GM13977 (cell line): ENCODE measurements at regions not wholly inside any gene's neighbourhood (a gene's known extent, or its start where the extent isn't known, plus 50 kb on each side); places are given as distances from the start of the nearest gene placed in this dataset.

ENCODE experiments used
- DNase-seq: peaks from one replicate; pipeline ENCODE4 v3.0.0; 2012; ENCODE audit warnings: low spot score
- in situ Hi-C: fragments of 300-500 bp; cut with MboI; formaldehyde crosslinking; loops from one replicate; pipeline ENCODE4 v1.12.0; 2022; ENCODE audit warnings: low sequenced_read_pairs, low pct_unique_long_range_greater_than_20kb, mixed read lengths, inconsistent platforms; ENCODE audit not compliant: unreplicated experiment
- TF ChIP-seq, protein P1 (sequence below): IDR thresholded peaks from 2 replicates; pipeline ENCODE4 v1.5.1; 2012; ENCODE audit warnings: mild to moderate bottlenecking, control low read depth; ENCODE audit not compliant: insufficient read depth; ENCODE audit errors: extremely low read depth, missing control alignments

DNA sequence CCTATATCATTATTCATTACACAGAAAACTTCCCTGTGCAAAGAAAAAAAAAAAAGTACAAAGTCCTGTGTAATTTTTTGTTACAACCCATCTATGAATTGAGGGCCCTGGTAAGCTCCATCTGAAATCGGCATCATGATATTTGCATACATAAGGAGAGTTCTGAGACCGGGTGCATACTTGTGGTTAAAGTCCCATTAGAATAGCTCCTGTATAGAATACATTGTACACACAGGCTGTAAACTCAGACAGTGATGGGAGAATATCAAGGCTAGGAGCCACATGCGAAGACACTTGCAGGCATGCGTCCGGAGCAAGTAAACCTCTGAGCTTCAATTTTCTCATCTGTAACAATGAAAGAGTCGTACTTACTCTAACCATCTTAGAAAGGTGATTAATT, 353.2 kb downstream of the ETS1 start:
- in situ Hi-C loops, result no loop called here
- TF ChIP-seq, protein P1, sequence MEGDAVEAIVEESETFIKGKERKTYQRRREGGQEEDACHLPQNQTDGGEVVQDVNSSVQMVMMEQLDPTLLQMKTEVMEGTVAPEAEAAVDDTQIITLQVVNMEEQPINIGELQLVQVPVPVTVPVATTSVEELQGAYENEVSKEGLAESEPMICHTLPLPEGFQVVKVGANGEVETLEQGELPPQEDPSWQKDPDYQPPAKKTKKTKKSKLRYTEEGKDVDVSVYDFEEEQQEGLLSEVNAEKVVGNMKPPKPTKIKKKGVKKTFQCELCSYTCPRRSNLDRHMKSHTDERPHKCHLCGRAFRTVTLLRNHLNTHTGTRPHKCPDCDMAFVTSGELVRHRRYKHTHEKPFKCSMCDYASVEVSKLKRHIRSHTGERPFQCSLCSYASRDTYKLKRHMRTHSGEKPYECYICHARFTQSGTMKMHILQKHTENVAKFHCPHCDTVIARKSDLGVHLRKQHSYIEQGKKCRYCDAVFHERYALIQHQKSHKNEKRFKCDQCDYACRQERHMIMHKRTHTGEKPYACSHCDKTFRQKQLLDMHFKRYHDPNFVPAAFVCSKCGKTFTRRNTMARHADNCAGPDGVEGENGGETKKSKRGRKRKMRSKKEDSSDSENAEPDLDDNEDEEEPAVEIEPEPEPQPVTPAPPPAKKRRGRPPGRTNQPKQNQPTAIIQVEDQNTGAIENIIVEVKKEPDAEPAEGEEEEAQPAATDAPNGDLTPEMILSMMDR, result no peak
- DNase-seq, result no peak

DNA sequence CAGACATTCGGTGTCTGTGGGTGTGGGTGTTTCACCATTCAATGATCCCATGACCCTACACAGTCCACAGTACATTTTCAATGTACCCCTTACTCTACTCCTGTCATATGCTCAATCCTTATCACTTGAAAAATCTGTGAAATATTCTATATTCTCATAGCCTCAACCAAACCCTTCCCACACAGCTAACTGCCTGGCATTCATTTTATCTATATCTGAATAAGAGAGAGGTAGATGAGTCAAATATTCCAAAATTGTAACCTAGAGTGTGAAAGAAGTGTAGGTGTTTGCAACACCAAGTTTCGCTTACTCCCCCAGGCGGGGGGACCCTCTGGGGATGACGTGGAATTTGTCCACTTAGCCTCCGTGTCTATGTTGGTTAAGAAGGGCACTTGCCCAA, 354.8 kb downstream of the ETS1 start:
- TF ChIP-seq, protein P1, result no peak
- in situ Hi-C loops, result no loop called here
- DNase-seq, result no peak

DNA sequence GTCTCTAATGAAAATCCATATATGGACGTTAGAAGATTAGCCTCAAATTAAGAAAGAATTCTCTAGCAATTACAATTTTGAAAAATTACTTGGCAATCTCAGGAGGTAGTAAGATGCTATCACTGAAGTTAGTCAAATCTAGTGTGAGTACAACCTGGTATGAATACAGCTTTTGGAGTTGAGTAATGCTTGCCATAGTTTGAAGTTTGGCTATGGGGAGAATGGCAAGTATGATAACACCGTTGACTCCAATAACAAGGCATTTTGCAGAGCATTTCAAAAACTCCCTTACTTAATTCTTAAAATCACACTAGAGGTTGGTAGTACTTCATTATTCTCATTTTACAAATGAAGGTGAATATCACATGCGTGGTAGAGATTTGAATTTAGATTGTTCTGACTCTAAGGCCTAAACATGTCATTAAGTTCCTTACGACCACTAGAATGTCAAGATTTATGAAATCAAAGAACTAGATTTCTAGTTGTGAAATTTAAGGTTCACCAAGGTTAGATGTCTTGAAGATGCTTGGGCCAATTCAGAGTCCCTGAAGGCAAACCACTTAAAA, 355.4 kb downstream of the ETS1 start:
- TF ChIP-seq, protein P1, result no peak

GRCh38 chr11:128227466-128227865, 359.9 kb downstream of the ETS1 start:
- TF ChIP-seq, protein P1, result no peak
- in situ Hi-C loops, result no loop called here
- no peak for DNase-seq

More for the DNA sequence above, 355.4 kb downstream of the ETS1 start:
- DNase-seq, result no peak
- in situ Hi-C loops, result no loop called here

DNA sequence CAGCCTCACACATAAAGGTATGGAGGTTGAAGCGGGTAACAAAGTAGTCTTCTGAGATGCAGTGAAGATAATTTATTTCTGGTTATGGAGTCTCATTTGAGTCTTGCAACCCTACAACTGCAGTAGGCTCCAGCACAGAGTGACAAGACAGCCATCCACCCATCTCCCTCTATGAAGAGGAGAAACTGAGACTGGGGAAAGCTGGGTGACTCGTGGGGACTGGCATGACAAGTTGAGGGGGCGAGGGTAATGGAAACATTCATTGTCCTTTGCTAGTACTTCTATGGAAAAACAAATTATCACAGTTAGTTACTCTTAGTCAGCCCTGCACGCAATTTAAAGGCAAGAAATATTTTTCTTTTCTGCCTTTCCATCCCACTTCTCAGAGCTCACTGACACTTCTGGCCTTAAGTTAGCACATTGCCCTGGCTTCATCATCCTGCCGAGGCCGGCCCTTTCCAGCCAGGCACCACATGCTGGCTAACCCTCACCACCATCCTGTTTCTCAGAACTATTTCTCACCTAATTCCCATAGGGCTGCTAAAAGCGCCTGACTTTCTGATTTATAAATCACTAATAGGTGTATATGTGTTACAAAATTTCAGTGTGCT, 361.1 kb downstream of the ETS1 start:
- TF ChIP-seq, protein P1, result no peak
- in situ Hi-C loops, result no loop called here
- no peak for DNase-seq

DNA sequence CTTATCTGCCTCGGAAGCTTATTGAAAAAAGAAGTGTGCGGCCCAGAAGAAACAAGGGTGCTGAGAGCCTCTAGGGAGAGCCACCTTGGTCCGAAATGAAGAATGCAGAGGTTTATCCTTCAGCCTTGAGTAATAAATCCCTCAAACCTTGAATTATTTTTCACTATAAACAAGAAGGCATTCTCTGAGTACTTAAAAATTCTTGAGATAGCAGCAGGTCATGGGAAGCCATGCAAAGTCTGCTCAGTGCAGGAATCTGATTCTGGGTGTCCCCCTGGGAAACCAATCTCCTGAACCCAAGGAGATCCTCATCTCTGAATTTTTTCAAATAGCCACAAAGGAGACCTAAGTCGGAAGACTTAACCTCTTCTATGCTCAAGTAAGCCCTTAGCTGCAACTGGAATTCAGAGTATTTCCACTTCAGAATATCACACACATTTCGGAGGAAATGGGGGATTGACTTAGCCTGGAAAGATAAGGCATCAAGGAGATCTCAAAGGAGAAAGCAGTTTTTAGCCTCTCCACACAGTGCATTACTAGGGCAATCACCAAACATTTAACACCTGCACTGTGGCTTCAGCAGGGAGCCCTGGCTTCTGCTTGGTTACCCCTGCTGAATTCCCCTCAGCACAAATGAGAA, 365.0 kb downstream of the ETS1 start:
- in situ Hi-C loops, result no loop called here
- TF ChIP-seq, protein P1, result no peak

More for the DNA sequence above, 365.0 kb downstream of the ETS1 start:
- DNase-seq, result no peak
